ENCODE measurements at regions not wholly inside any gene's neighbourhood (a gene's known extent, or its start where the extent isn't known, plus 50 kb on each side); places are given as distances from the start of the nearest gene placed in this dataset.

DNA sequence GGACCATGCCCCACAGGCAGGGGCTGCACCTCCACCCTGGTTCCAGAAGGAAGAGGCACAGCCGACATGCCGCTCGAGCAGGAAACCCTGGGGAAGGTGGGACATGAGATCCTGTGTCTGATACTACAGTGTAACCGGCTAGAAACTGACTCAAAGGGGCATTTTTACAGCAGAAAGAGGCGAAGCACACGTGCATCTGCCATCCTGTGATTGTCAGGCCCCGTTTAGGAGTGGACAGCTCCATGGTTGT, 62.7 kb downstream of the SIK1 start:
- no peak for DNase-seq (ENCODE audit: low read depth in 2 of 2)

GRCh38 chr21:43363506-43364260, 63.2 kb downstream of the SIK1 start:
- DNase-seq (ENCODE audit: low read depth in 2 of 2) = no peak

DNA sequence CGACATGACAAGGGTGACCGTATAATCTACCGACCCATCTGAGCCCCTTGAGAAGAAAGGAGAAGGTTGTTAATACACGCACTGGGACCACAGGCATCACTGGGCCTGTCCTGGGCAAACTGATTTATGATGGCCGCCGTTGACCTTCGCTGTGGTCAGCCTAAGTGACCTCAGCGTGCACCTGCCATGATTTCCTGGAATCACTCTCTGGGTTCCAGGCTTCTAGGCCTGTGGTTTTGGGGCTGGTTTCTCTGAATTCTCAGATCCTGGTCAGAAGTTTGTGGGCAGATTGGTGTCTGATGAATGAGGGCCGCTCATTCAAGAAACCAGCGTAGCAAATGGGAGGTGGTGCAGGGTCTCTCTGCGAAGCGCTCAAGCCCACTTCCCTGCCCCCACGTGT, 64.0 kb downstream of the SIK1 start:
- no peak for DNase-seq (ENCODE audit: low read depth in 2 of 2)

DNA sequence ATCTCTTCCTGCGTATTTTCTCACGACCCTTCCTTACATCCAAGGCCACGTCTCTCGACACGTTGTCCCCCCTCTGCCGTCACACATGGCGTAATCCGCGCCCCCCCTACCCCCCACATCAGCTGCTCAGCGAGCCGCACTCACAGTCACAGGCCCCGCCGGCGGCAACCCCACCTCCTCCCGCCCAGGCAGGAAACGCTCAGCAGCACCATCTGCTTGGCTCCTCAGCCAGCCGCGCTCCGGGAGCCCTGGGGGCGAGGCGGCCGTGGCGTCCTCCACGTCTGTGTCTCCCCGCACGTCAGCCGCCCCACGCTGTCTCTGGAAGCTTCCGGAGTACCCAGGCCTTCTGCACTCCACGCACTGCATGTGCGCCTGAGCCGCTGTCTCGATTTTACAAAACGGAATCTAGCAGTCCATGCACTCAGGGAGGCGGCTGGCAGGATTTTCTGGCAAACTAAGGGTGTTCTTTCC, 64.6 kb downstream of the SIK1 start:
- DNase-seq (ENCODE audit: low read depth in 2 of 2) = peak; percentile 43 to 63

- DNase-seq (ENCODE audit: low read depth in 2 of 2) = peak in 1 of 2 donors; percentile 19
These were observed 65.2 kb downstream of the SIK1 start for GRCh38 chr21:43361493-43362296.

- no peak for DNase-seq (ENCODE audit: low read depth in 2 of 2)
These were observed 65.8 kb downstream of the SIK1 start for GRCh38 chr21:43361127-43361492.

GRCh38 chr21:43360441-43361126, 66.3 kb downstream of the SIK1 start:
- no peak for DNase-seq (ENCODE audit: low read depth in 2 of 2)

GRCh38 chr21:43358940-43359822, 67.8 kb downstream of the SIK1 start:
- no peak for DNase-seq (ENCODE audit: low read depth in 2 of 2)

DNA sequence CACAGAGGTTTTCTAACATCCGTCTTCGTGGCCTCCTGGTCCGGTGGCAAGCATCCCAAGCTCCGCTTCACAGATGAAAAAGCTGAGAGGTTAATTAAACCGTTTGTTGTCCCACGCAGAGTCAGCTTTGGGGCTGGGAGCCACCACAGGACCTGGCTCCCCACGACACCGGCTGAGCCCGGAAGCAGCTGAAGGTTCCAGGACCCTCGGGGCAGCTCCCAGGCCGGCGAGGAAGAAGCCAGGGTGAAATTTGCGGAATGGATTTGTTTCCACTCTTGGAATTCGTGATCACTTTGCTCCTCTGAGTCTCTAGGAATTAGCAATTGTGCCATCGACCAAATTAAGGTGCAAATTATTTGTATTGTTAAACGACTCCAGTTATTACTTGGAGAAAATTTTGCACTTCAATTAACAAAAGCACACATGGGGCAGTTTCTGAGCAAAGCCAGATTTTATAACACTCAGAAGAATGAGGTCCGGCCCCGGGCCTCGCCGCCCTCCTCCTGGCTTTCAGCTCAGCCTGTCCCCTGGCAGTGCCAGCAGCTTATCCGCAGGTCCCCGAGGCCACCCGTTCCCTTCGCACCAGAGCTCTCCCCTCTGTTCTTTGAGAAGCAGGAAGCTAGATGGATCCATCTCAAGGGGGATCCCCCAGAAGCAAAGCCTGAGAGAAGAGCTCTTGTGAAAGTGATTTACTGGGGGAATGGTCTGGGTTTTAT, 69.1 kb downstream of the SIK1 start:
- DNase-seq (ENCODE audit: low read depth in 2 of 2) = no peak

- no peak for DNase-seq (ENCODE audit: low read depth in 2 of 2)
These were observed 71.0 kb downstream of the SIK1 start for GRCh38 chr21:43355925-43356289.

DNA sequence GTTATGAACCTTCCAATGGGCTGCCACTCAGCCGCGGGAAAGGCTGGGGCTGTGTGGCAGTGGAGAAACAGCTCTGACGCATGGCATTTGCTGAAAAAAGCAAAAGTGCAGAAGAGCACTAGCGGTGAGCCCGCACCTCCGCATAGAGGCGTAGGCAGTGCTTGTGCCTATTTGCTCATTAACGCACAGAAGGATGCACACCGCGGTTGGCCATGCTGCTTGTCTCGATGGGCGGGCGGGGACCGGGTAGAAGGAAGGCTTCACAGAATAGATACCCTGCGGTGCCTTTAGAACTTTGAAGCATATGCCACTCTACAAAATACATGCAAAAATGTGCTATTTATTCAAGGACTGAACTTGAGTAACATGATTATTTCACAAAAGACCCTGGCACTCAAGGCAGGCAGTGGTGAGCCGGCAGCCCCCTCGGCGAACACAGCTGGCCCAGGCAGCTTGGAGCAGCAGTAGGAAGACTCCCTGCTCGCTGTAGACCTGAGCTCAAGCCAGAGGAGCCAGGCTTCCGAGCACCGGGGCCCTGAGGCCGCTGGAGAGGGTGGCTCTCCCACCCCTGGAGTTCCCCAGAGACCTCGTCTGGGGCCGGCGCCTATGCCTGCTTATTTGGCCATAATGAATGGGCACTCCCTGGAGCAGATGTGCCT, 71.5 kb downstream of the SIK1 start:
- no peak for DNase-seq (ENCODE audit: low read depth in 2 of 2)

GRCh38 chr21:43354666-43355065, 72.3 kb downstream of the SIK1 start:
- DNase-seq (ENCODE audit: low read depth in 2 of 2) = no peak

GRCh38 chr21:43354026-43354420, 72.9 kb downstream of the SIK1 start:
- DNase-seq (ENCODE audit: low read depth in 2 of 2) = no peak

- DNase-seq (ENCODE audit: low read depth in 2 of 2) = no peak
These were observed 73.5 kb downstream of the SIK1 start for GRCh38 chr21:43353282-43354025.

DNA sequence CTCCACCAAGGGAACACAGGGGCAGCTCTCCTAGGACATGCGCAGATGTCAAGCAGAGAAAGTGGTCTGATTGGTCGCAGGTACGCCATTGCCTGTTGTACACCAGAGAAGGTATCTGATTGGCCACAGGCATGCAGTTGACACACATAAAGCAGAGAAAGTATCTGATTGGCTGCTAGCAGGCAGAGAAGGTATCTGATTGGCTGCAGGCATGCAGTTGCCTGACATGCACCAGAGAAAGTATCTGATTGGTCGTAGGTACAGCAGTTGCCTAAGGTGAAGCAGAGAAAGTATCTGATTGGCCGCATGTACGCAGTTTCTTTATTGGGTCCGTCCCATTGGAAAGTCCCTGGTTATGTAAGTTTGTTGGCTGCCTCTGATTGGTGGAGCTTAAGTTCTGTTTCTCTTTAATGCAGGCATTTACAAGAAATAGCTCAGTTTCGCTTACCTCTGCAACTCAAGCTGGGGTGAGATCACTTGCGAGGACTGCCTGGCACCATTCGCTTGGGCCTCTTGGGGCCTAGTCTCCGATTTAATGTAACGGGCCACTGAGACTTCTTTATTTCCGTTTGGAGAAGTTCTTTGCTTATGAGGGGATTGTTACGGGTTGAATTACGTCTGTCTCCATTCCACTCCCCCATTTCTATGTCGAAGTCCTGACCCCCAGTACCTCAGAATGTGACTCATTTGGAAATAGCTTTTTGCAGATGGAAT, 74.2 kb downstream of the SIK1 start:
- no peak for DNase-seq (ENCODE audit: low read depth in 2 of 2)

DNA sequence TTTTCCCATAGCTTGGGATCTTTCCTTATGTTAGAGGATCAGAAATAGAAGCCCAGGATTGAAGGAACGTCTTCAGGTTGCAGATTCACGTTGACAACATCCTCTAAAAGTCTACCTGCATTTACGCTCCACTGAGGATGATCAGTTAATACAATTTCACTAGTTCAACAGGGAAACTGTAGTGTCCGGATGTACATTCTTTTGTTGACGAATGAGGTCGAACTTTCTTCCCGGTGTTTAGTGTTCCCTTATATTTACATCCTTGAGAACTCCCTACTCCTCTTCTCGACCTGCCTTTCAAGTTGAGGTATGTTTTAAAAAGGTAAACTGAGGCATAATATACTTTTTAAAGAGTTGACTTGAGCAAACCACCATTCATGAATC, 74.8 kb downstream of the SIK1 start:
- DNase-seq (ENCODE audit: low read depth in 2 of 2) = no peak

DNA sequence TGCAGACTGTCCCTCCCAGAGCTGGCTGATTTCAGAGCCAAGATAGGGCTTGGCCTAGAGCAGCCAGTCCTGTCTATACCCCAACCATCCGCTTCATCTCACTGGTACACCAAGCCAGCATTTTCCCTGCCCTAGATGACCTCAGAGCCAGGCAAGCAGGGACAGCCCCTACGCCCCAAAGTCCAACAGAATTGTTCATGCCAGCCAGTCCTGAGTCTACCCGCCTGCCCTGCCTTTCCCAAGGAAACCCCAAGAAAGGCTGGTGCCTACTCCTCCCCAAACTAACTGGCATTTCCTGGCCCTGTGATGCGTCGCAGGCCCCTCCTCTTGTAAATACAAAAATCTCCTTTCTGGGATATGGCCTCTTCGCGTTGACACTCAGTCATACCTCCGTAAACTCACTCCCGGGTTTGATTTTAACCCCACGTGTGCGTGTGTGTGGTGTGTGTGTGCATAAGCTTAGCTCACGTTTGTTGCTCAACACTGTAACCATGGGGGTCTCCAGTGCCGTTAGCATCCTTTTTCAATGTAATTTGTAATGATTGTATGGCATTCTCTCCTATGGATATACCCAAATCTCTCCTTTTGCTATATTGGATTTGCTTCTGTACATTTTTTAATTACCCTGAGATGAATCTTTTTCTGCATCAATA, 75.3 kb downstream of the SIK1 start:
- no peak for DNase-seq (ENCODE audit: low read depth in 2 of 2)

GRCh38 chr21:43349644-43350043, 77.3 kb downstream of the SIK1 start:
- DNase-seq (ENCODE audit: low read depth in 2 of 2) = no peak

- DNase-seq (ENCODE audit: low read depth in 2 of 2) = no peak
These were observed 78.1 kb downstream of the SIK1 start for GRCh38 chr21:43348801-43349261.
